C4-2B (cell line): ENCODE measurements at regions not wholly inside any gene's neighbourhood (a gene's known extent, or its start where the extent isn't known, plus 50 kb on each side); places are given as distances from the start of the nearest gene placed in this dataset.
"Not testable (repeated sequence)": the region's sequence is repeated elsewhere in the genome, so short reads cannot be mapped to it uniquely, and the experiment has no call there.

Source experiments
- H3K27ac ChIP-seq: fragments of 450-650 bp; 2 replicates; pipeline ENCODE4 v1.5.1; 2017
- CTCF ChIP-seq: fragments of 450-650 bp; conservative IDR thresholded peaks from 2 replicates; pipeline ENCODE4 v1.5.1; 2017; ENCODE audit warnings: mild to moderate bottlenecking
- ZFX ChIP-seq: fragments of 450-650 bp; IDR thresholded peaks from 2 replicates; pipeline ENCODE4 v1.6.1; 2017

DNA sequence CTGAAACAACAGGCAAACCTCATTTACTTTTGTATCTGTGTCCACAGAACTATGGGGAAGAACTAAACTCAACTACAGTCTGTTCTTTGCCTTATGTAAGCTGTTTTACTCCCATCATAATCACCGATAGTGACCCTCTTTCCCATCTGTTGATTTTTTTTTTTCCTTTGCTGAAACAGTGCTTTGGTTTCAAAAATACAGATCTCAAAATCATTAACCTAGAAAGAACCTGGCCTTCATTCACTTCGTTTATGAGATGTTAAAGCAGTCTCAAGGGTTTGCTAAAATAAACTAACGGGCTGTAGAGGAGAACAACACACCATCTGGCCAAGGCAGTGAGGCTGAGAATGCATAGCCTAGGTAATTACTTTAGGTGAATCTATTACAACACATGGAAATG is 706.6 kb upstream of the ZNF608 start:
- no peak for TF ChIP-seq CTCF
- TF ChIP-seq ZFX: no peak
- no peak overlapping the region for H3K27ac ChIP-seq

GRCh38 chr5:125455041-125455440 is 708.6 kb upstream of the ZNF608 start:
- H3K27ac ChIP-seq: no peak overlapping the region
- no peak for TF ChIP-seq CTCF
- TF ChIP-seq ZFX: no peak

DNA sequence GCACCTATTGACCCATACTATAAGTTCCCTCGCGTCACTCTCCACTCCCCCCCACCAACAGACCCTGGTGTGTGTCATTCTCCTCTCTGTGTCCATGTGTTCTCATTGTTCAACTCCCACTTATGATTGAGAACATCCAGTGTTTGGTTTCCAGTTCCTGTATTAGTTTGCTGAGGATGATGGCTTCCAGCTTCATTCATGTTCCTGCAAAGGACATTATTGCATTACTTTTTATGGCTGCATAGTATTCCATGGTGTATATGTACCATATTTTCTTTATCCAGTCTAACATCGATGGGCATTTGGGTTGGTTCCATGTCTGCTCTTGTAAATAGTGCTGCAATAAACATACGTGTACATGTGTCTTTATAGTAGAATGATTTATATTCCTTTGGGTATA is 709.6 kb upstream of the ZNF608 start:
- H3K27ac ChIP-seq: not testable (repeated sequence)

DNA sequence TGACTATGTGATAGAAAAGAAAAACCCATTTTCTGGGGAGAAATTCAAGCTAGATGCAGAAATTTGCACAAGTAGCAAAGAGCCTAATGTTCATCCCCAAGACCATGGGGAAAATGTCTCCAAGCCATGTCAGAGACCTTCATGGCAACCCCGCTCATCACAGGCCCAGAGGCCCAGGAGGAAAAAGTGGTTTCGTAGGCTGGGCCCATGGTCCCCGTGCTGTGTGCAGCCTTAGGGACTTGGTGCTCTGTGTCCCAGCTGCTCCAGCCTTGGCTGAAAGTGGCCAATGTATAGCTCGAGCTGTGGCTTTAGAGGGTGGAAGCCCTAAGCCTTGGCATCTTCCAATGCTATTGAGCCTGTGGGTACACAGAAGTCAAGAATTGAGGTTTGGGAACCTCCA is 711.2 kb upstream of the ZNF608 start:
- H3K27ac ChIP-seq: no peak overlapping the region
- no peak for TF ChIP-seq CTCF
- TF ChIP-seq ZFX: no peak

DNA sequence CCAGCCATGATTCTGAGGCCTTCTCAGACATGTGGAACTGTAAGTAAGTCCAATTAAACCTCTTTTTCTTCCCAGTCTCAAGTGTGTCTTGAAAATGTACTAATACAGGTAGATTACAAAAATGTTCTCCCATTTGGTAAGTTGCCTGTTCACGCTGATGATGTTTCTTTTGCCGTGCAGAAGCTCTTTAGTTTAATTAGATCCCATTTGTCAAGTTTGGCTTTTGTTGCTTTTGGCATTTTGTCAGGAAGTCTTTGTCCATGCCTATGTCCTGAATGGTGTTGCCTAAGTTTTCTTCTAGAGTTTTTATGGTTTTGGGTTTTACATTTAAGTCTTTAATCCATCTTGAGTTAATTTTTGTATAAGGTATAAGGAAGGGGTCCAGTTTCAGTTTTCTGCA is 712.5 kb upstream of the ZNF608 start:
- H3K27ac ChIP-seq: not testable (repeated sequence)

DNA sequence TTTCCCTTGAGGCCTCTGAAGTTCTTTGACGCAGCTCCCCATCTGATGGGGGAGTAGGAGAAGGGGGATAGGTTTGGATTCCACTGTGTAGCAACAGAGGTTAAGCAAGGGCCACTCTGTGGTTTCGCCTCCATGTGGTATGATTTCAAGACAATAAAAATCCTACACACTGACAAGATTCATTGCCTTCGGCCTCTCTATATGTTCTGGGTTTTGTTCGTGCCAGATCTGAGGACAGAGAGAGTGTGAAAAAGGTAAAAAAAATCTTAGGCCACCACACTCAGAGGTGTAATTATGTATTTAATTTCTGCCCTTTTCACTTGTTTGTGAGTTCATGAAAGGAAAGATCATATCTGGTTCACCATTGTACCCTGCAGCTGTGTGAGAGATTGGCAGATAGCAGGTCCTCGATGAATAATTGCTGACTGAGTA is 715.2 kb upstream of the ZNF608 start:
- TF ChIP-seq CTCF: no peak
- TF ChIP-seq ZFX: no peak

GRCh38 chr5:125463466-125464092 is 717.1 kb upstream of the ZNF608 start:
- no peak for TF ChIP-seq CTCF
- TF ChIP-seq ZFX: no peak

More for the DNA sequence above, 715.2 kb upstream of the ZNF608 start:
- no peak overlapping the region for H3K27ac ChIP-seq

GRCh38 chr5:125464847-125465432 is 718.5 kb upstream of the ZNF608 start:
- TF ChIP-seq CTCF: no peak
- no peak for TF ChIP-seq ZFX

More at GRCh38 chr5:125463466-125464092, 717.1 kb upstream of the ZNF608 start:
- no peak overlapping the region for H3K27ac ChIP-seq

More at GRCh38 chr5:125464847-125465432, 718.5 kb upstream of the ZNF608 start:
- no peak overlapping the region for H3K27ac ChIP-seq
